Pancreas (tissue), 10 donors: ENCODE measurements at regions not wholly inside any gene's neighbourhood (a gene's known extent, or its start where the extent isn't known, plus 50 kb on each side); places are given as distances from the start of the nearest gene placed in this dataset.

Source experiments
- ATAC-seq, 4 donors: fragments of 200-7000 bp; cut with Tn5 transposase; one replicate each; pipeline versions ENCODE4 v1.8.0 to v1.9.1; 2020; ENCODE audit warnings: mild to moderate bottlenecking in 4 of 4, moderate library complexity in 4 of 4
- DNase-seq, 6 donors: peaks; one replicate each; pipeline ENCODE4 v3.0.0-alpha.2; 2020
- FAIRE-seq: peaks from 2 replicates; lab custom pipeline; 2012; peaks lifted over from hg19 to GRCh38; lab: Jason Lieb, UNC
- H3K27ac ChIP-seq, 4 donors: fragments of 200-600 bp; sonication (generic); 1 replicate in 3 of 4; 2 replicates in 1 of 4; pipeline versions ENCODE4 v1.5.0 to v1.8.0; 2020
- H3K27me3 ChIP-seq, 4 donors: fragments of 200-600 bp; one replicate each; pipeline ENCODE4 v1.8.0; 2021
- H3K36me3 ChIP-seq, 3 donors: fragments of 200-600 bp; sonication (generic) in 1 of 3; one replicate each; pipeline versions ENCODE4 v1.5.0 to v1.8.0; 2020 to 2021
- H3K4me1 ChIP-seq, 3 donors: fragments of 200-600 bp; one replicate each; pipeline ENCODE4 v1.8.0; 2021
- H3K4me3 ChIP-seq, 4 donors: fragments of 200-600 bp; sonication (generic) in 2 of 4; one replicate each; pipeline versions ENCODE4 v1.5.0 to v1.8.0; 2020 to 2021
- H3K9me3 ChIP-seq, 4 donors: fragments of 200-600 bp; one replicate each; pipeline ENCODE4 v1.8.0; 2021
- CTCF ChIP-seq, 4 donors: fragments of 200-600 bp; sonication (generic) in 3 of 4; IDR thresholded peaks; one replicate each; pipeline versions ENCODE4 v1.5.0 to v1.8.0; 2021; ENCODE audit warnings: antibody characterized with exemption in 4 of 4
- WGBS, 2 donors: extraction: QIAGEN DNeasy Blood & Tissue Kit; methylation state at CpG; one replicate each; pipeline ENCODE4 v1.1.7; 2013; 5-methylcytosine and 5-hydroxymethylcytosine counted together
- intact Hi-C, 3 donors: fragments of 100-400 bp; cut with DNase I; formaldehyde crosslinking; loops; one replicate each; pipeline versions ENCODE4 v1.11.1 to v1.14.2; 2022
- donor health status: healthy with polysubstance abuse.
- donor health status: DM: no; HTN: no; CAD: no; lungs with moderate emphysema.
- donor health status: DM: no; HTN: no; CAD: no.
- donor health status: control.
- donor health status: control.
- donor health status: Bipolar disorder and iron deficiency.
- donor health status: DM: yes; HTN: yes; CAD: no.
- donor health status: DM: no; HTN: no; CAD: no.
- donor health status: DM: no; HTN: no; CAD: no.
- donor health status: DM: yes; HTN: yes; CAD: no.

GRCh38 chr4:11106759-11107158, 321.9 kb downstream of the HS3ST1 start:
- ATAC-seq (no peak), FAIRE-seq (no peak), DNase-seq (no peak)
- no peak overlapping the region for H3K27ac ChIP-seq
- TF ChIP-seq CTCF (IDR thresholded peaks at IDR 0.05), result no peak
- H3K9me3 ChIP-seq, result no peaks in the 10 kb centered on the region
- H3K27me3 ChIP-seq, result no peaks in the 10 kb centered on the region
- H3K4me3 ChIP-seq, result no peak overlapping the region
- WGBS, 2 donors, result 40 to 47% methylated on average over 2 of the region's 2 CpGs
- no peaks in the 10 kb centered on the region for H3K4me1 ChIP-seq
- H3K36me3 ChIP-seq, result no peaks in the 10 kb centered on the region
- intact Hi-C loops, result no loop called here

GRCh38 chr4:11106190-11106589, 322.5 kb downstream of the HS3ST1 start:
- H3K36me3 ChIP-seq, result no peaks in the 10 kb centered on the region
- FAIRE-seq, result no peak
- DNase-seq, result no peak
- no peaks in the 10 kb centered on the region for H3K27me3 ChIP-seq
- no peak overlapping the region for H3K27ac ChIP-seq
- no peaks in the 10 kb centered on the region for H3K9me3 ChIP-seq
- H3K4me1 ChIP-seq, result no peaks in the 10 kb centered on the region
- no peak overlapping the region for H3K4me3 ChIP-seq
- ATAC-seq, result no peak
- intact Hi-C loops, result no loop called here
- no peak for TF ChIP-seq CTCF (IDR thresholded peaks at IDR 0.05)

- TF ChIP-seq CTCF (IDR thresholded peaks at IDR 0.05), result no peak
- Histone ChIP-seq H3K36me3 (no peaks in the 10 kb centered on the region), H3K27ac (no peak overlapping the region), H3K27me3 (no peaks in the 10 kb centered on the region), H3K4me1 (no peaks in the 10 kb centered on the region), H3K9me3 (no peaks in the 10 kb centered on the region), H3K4me3 (no peak overlapping the region)
- ATAC-seq (no peak), FAIRE-seq (no peak), DNase-seq (no peak)
- WGBS, 2 donors, result 51 to 59% methylated on average over 3 of the region's 3 CpGs
- intact Hi-C loops, result no loop called here
Observed at GRCh38 chr4:11105715-11106114, 323.0 kb downstream of the HS3ST1 start.

- Histone ChIP-seq H3K9me3 (no peaks in the 10 kb centered on the region), H3K4me1 (no peaks in the 10 kb centered on the region), H3K36me3 (no peaks in the 10 kb centered on the region), H3K27ac (no peak overlapping the region), H3K4me3 (no peak overlapping the region), H3K27me3 (no peaks in the 10 kb centered on the region)
- 56 to 70% methylated on average over 3 of the region's 3 CpGs for WGBS, 2 donors
- DNase-seq (no peak), ATAC-seq (no peak), FAIRE-seq (no peak)
- intact Hi-C loops, result no loop called here
- TF ChIP-seq CTCF (IDR thresholded peaks at IDR 0.05), result no peak
Observed at GRCh38 chr4:11098461-11098860, 330.2 kb downstream of the HS3ST1 start.

- intact Hi-C loops, result no loop called here
- ATAC-seq, result no peak
- no peak for DNase-seq
- no peaks in the 10 kb centered on the region for H3K9me3 ChIP-seq
- WGBS, 2 donors, result 53 to 74% methylated on average over 2 of the region's 2 CpGs
- FAIRE-seq, result no peak
- H3K27me3 ChIP-seq, result no peaks in the 10 kb centered on the region
- no peak overlapping the region for H3K4me3 ChIP-seq
- H3K27ac ChIP-seq, result no peak overlapping the region
- no peaks in the 10 kb centered on the region for H3K36me3 ChIP-seq
- H3K4me1 ChIP-seq, result no peaks in the 10 kb centered on the region
- no peak for TF ChIP-seq CTCF (IDR thresholded peaks at IDR 0.05)
Observed at GRCh38 chr4:11097725-11098124, 331.0 kb downstream of the HS3ST1 start.
